Parathyroid adenoma (tissue), 2 donors: ENCODE measurements at regions not wholly inside any gene's neighbourhood (a gene's known extent, or its start where the extent isn't known, plus 50 kb on each side); places are given as distances from the start of the nearest gene placed in this dataset.

ENCODE experiments used
- H2AFZ ChIP-seq: fragments of 300-600 bp; sonication (generic); one replicate; pipeline ENCODE4 v1.7.0; 2017; ENCODE audit warnings: antibody characterized with exemption, mild to moderate bottlenecking
- H3K27ac ChIP-seq: fragments of 300-600 bp; sonication (generic); one replicate; pipeline ENCODE4 v1.7.0; 2017
- H3K27me3 ChIP-seq: fragments of 300-600 bp; sonication (generic); one replicate; pipeline ENCODE4 v1.7.0; 2017; ENCODE audit warnings: low read length; ENCODE audit not compliant: control insufficient read depth, insufficient read depth
- H3K36me3 ChIP-seq: fragments of 300-600 bp; sonication (generic); one replicate; pipeline ENCODE4 v1.7.0; 2017; ENCODE audit warnings: low read length; ENCODE audit not compliant: control insufficient read depth, insufficient read depth
- H3K4me1 ChIP-seq: fragments of 300-600 bp; sonication (generic); one replicate; pipeline ENCODE4 v1.7.0; 2017; ENCODE audit warnings: control low read depth
- H3K4me2 ChIP-seq: fragments of 300-600 bp; sonication (generic); one replicate; pipeline ENCODE4 v1.7.0; 2017; ENCODE audit warnings: low read length
- H3K4me3 ChIP-seq: fragments of 300-600 bp; sonication (generic); one replicate; pipeline ENCODE4 v1.7.0; 2017; ENCODE audit warnings: low read depth, low read length
- H3K79me2 ChIP-seq: fragments of 300-600 bp; sonication (generic); one replicate; pipeline ENCODE4 v1.7.0; 2017; ENCODE audit warnings: control low read depth
- H3K9ac ChIP-seq: fragments of 300-600 bp; sonication (generic); one replicate; pipeline ENCODE4 v1.7.0; 2017; ENCODE audit warnings: mild to moderate bottlenecking
- H3K9me3 ChIP-seq: fragments of 300-600 bp; sonication (generic); one replicate; pipeline ENCODE4 v1.7.0; 2017; ENCODE audit warnings: low read length; ENCODE audit not compliant: control insufficient read depth
- CTCF ChIP-seq: fragments of 300-600 bp; sonication (generic); IDR thresholded peaks from one replicate; pipeline ENCODE4 v1.7.0; 2017; ENCODE audit warnings: antibody characterized with exemption, mild to moderate bottlenecking
- donor health status: primary hyperparathyroidism.

DNA sequence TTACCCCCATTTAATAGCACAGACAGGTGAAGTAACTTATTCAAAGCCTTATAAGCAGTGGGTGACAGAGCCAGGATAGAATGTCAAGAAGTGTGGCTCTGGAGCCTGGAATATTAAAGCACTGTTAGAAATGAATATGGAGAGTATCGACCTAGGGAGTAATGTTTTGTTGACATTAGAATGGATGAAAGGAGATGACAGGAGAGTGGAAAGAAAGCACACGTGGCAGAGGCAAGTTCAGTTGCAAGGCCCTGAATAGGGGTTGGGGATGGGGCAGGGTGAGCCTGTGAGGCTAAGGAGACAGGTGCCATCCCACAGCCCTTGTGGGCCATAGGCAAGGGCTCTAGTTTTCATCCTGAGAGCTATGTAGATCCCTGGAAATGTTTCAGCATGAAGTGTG lies 125.5 kb upstream of the PLXNA2 start:
- TF ChIP-seq CTCF, result no peak
- Histone ChIP-seq H3K9me3 (no peaks in the 10 kb centered on the region), H3K4me2 (no peak overlapping the region), H3K4me1 (no peaks in the 10 kb centered on the region), H3K79me2 (no peaks in the 10 kb centered on the region), H3K27me3 (no peaks in the 10 kb centered on the region), H3K27ac (no peak overlapping the region), H3K9ac (no peak overlapping the region), H3K4me3 (no peak overlapping the region), H2AFZ (no peak overlapping the region), H3K36me3 (no peaks in the 10 kb centered on the region)

DNA sequence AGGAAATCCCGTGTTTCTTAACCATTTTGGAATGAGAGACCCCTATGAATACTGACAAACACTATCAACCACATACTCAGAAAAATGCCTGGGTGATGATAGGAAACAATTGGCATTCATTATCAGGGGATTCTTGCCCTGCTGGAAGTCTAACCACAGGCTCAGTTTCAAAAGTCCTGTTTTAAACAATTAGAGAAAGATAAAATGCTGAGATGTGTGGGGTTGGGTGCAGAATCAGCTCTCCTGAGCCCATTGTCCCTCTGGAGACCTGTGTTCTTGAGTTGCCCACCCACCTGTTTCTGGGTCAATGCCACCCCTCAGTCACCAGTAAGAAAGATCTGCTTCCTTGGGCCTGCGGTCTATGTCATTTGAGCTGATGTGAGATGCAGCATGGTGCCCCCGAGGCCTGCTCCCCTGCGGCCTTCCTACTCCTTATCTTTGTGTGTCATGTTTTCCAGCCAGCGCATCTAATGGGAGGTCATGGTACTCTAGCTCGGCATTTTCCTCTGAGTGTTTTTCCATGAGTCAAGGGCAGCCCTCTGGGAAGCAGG lies 130.3 kb upstream of the PLXNA2 start:
- H3K27ac ChIP-seq, result no peak overlapping the region
- no peak for TF ChIP-seq CTCF

DNA sequence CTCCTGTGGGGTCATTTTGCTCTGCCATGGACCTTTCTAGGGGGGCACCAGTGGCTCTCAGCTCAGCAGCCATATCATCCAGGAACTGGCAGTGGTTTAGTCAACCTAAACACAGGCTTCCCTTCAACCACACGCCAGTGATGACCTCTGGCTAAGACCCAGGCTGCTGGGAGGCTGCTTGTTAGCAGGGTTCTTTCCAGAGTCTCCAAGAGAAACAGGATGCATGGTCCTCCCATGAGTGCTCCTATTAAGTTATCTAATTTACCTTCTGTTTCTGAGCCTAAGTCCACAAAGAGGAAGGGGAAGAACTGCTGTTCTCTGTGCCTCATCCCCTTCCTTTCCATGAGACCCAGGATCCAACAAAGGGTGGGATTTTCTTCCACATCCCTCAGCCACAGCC lies 137.3 kb upstream of the PLXNA2 start:
- no peak for TF ChIP-seq CTCF
- H3K4me3 ChIP-seq, result no peak overlapping the region
- H3K9ac ChIP-seq, result no peak overlapping the region
- no peaks in the 10 kb centered on the region for H3K79me2 ChIP-seq
- no peaks in the 10 kb centered on the region for H3K36me3 ChIP-seq
- no peak overlapping the region for H2AFZ ChIP-seq
- no peak overlapping the region for H3K27ac ChIP-seq
- no peaks in the 10 kb centered on the region for H3K9me3 ChIP-seq
- H3K4me1 ChIP-seq, result no peaks in the 10 kb centered on the region
- no peak overlapping the region for H3K4me2 ChIP-seq
- H3K27me3 ChIP-seq, result no peaks in the 10 kb centered on the region

More for the DNA sequence above, 130.3 kb upstream of the PLXNA2 start:
- Histone ChIP-seq H3K27me3 (no peaks in the 10 kb centered on the region), H3K9ac (no peak overlapping the region), H3K36me3 (no peaks in the 10 kb centered on the region), H2AFZ (no peak overlapping the region), H3K4me2 (no peak overlapping the region), H3K4me3 (no peak overlapping the region), H3K79me2 (no peaks in the 10 kb centered on the region), H3K4me1 (no peaks in the 10 kb centered on the region), H3K9me3 (no peaks in the 10 kb centered on the region)

GRCh38 chr1:208387908-208388811 lies 144.0 kb upstream of the PLXNA2 start:
- no peaks in the 10 kb centered on the region for H3K9me3 ChIP-seq
- no peak overlapping the region for H3K9ac ChIP-seq
- TF ChIP-seq CTCF, result no peak
- H3K4me1 ChIP-seq, result no peaks in the 10 kb centered on the region
- H3K79me2 ChIP-seq, result no peaks in the 10 kb centered on the region
- H3K27me3 ChIP-seq, result no peaks in the 10 kb centered on the region
- no peak overlapping the region for H3K4me2 ChIP-seq
- H3K4me3 ChIP-seq, result no peak overlapping the region
- H2AFZ ChIP-seq, result no peak overlapping the region
- no peaks in the 10 kb centered on the region for H3K36me3 ChIP-seq
- no peak overlapping the region for H3K27ac ChIP-seq
